GM13977 (cell line): ENCODE measurements at regions not wholly inside any gene's neighbourhood (a gene's known extent, or its start where the extent isn't known, plus 50 kb on each side); places are given as distances from the start of the nearest gene placed in this dataset.

Experiments used
- DNase-seq: peaks from one replicate; pipeline ENCODE4 v3.0.0; 2012; ENCODE audit warnings: low spot score
- in situ Hi-C: fragments of 300-500 bp; cut with MboI; formaldehyde crosslinking; loops from one replicate; pipeline ENCODE4 v1.12.0; 2022; ENCODE audit warnings: low sequenced_read_pairs, low pct_unique_long_range_greater_than_20kb, mixed read lengths, inconsistent platforms; ENCODE audit not compliant: unreplicated experiment
- TF ChIP-seq, protein P1 (sequence below): IDR thresholded peaks from 2 replicates; pipeline ENCODE4 v1.5.1; 2012; ENCODE audit warnings: mild to moderate bottlenecking, control low read depth; ENCODE audit not compliant: insufficient read depth; ENCODE audit errors: extremely low read depth, missing control alignments

DNA sequence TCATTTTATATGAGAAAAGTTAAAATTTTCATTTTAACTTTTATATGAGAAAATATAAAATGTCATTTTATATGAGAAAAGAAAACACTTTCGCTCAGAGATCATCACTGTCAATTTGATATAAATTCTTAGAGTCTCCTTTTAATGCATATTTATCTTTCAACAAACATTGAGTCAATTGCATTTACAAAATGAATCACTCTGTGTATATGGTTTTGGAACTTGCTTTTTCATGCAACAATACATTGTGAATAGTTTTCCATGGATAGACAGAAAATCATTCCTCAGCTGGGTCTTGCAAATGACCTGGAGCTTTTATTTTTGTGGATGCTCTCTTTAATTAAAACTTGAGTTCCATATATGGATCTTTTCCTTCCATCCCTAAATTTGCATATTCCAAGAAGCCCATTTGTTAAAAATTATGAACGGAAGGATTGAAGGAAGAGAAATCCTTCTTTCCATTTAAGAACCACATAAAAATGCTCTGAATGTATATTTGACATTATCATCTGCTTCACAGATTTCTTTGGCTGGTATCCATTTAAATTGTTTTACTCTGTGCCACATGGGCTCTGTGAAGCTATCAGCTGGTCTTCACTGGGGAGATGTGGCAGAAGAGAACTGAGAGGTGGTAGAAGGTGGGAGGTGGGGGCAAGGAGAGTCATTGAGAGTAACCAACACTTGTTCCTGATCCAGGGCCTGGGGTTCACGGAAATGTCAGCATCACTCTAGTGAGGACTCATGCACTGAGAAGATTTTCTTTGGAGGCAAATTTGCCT is 104.1 kb downstream of the QPCT start:
- TF ChIP-seq, protein P1, sequence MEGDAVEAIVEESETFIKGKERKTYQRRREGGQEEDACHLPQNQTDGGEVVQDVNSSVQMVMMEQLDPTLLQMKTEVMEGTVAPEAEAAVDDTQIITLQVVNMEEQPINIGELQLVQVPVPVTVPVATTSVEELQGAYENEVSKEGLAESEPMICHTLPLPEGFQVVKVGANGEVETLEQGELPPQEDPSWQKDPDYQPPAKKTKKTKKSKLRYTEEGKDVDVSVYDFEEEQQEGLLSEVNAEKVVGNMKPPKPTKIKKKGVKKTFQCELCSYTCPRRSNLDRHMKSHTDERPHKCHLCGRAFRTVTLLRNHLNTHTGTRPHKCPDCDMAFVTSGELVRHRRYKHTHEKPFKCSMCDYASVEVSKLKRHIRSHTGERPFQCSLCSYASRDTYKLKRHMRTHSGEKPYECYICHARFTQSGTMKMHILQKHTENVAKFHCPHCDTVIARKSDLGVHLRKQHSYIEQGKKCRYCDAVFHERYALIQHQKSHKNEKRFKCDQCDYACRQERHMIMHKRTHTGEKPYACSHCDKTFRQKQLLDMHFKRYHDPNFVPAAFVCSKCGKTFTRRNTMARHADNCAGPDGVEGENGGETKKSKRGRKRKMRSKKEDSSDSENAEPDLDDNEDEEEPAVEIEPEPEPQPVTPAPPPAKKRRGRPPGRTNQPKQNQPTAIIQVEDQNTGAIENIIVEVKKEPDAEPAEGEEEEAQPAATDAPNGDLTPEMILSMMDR, result no peak
- DNase-seq, result no peak
- in situ Hi-C loops, result no loop called here

DNA sequence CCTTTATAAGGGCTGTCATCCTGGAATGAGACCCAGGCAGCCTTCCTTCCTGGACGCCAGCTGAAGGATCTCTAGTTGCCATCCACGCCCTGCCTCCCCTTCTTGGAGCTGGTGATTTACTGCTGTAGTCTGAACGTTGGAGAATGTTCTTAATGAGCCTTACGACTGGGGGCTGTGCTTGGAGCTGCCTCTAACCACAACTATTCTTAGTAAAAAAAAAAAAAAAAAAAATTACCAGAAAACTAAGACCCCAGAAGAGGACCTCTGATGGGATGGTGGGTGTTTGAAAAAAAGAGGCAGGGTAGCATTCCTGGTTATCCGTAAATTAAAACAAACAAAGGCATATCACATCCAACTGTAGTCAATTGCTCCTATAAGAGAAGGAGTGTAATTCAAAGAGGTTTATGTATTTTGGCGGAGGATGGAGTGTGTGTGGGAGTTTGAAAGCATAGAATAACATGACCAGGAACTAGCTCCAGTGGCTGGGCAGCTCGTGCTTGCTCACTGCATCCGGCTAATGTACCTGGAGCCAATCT is 105.4 kb downstream of the QPCT start:
- no peak for DNase-seq
- TF ChIP-seq, protein P1, result no peak
- in situ Hi-C loops, result no loop called here

DNA sequence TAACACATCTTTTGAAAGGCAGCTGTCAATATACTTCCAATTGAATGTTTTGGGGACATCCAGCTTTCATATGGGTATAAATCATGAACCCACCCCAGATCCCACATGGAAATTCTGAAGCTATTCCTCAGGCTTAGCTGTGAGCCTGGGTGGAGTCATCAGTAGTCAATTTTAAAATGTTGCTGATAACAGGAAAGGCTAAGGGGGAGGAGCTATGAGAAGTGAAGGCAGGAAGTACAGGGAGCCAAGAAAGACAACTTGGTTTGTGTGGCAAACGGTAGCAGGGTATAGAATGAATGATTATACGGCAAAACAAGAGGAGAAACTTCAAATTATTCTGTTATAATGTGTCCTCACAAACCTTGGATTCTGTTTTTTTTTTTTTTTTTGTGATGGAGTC is 108.6 kb downstream of the QPCT start:
- no peak for DNase-seq
- in situ Hi-C loops, result no loop called here
- TF ChIP-seq, protein P1, result no peak

DNA sequence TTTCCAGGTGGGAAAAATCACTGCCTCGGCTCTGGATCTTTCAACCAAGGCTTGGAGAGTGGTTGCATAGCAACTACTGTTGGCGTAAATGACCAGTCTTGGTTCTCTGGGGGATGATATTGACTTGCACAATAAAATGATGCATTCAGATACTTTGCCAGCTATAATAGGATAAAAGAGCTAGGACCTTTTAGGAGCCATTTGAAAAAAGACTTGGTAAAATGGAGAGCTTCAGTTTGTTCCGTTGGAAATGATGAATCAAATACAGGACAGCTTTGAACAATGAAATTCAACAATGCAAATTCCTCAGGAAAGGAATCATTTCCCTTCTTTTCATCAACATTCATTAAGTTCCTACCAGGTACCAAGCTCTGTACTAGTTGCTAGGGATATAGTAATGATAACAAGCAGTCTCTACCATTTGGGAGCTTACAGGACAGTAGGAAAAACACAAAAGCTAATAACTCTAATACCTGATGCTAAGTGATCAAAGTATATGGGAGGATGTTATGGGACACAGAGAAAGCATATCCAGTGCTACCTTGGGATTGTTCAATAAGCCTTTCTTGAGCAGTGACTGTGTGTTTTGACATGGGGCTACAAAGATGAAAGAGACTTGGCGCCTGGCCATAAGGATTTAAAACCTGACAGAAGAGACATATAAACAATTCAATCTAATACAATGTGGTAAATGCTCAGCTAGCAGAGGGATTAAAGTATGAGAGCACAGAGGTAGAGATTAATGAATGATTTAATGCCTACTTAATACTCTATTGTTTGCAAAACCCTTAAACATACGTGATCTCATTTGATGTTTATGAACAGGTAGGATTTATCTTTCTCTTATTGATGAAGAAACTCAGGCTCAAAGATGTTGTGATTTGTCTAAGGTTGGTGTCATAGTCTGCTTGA is 110.7 kb downstream of the QPCT start:
- no peak for DNase-seq
- in situ Hi-C loops, result no loop called here
- TF ChIP-seq, protein P1, result no peak

DNA sequence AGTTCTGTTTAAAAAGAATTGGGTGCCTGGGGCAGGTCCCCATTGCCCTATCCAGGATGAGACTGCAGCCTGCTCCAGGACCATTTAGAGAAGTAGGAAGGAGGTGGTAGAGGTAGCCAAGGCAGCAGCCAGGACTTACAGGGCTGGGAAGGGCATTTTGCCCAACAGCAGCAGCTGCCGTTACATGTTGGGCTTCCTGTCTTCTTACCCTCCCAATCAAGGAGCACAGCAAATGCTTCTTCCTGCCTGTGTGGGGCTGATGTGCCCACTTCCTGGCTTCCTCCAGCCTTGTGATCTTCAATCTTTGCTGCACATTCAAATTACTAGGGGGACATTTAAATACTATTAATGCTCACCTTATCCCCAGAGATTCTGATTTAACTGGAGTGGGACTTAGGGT is 112.0 kb downstream of the QPCT start:
- TF ChIP-seq, protein P1, result no peak
- no peak for DNase-seq
- in situ Hi-C loops, result no loop called here

DNA sequence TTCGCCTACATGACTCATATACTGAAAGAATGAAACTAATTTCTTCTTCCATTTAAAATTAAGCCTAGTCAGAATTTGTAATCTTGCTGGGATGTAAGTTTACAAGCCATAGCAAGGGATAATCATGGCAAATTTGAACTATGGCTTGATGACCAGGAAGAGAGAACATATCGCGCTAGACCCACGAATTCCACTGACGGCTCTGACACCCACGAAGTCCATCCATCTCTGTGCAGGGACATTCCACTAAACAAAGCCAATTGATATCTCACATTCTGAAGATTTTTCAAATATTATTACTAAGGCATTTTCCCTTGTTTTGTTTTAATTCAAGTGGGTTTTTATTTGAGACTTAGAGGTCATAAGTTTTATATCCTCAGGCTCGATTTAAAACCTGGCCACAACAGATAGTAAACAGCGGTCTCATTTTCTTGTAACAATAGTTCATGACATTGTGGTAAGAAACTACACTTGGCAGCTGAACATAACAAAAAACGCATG is 113.0 kb downstream of the QPCT start:
- TF ChIP-seq, protein P1, result no peak
- no peak for DNase-seq
- in situ Hi-C loops, result no loop called here
